C4-2B (cell line): ENCODE measurements at regions not wholly inside any gene's neighbourhood (a gene's known extent, or its start where the extent isn't known, plus 50 kb on each side); places are given as distances from the start of the nearest gene placed in this dataset.

Source experiments
- ZFX ChIP-seq: fragments of 450-650 bp; IDR thresholded peaks from 2 replicates; pipeline ENCODE4 v1.6.1; 2017
- TF ChIP-seq, protein P1 (sequence below): fragments of 450-650 bp; conservative IDR thresholded peaks from 2 replicates; pipeline ENCODE4 v1.5.1; 2017; ENCODE audit warnings: mild to moderate bottlenecking

- TF ChIP-seq, protein P1, sequence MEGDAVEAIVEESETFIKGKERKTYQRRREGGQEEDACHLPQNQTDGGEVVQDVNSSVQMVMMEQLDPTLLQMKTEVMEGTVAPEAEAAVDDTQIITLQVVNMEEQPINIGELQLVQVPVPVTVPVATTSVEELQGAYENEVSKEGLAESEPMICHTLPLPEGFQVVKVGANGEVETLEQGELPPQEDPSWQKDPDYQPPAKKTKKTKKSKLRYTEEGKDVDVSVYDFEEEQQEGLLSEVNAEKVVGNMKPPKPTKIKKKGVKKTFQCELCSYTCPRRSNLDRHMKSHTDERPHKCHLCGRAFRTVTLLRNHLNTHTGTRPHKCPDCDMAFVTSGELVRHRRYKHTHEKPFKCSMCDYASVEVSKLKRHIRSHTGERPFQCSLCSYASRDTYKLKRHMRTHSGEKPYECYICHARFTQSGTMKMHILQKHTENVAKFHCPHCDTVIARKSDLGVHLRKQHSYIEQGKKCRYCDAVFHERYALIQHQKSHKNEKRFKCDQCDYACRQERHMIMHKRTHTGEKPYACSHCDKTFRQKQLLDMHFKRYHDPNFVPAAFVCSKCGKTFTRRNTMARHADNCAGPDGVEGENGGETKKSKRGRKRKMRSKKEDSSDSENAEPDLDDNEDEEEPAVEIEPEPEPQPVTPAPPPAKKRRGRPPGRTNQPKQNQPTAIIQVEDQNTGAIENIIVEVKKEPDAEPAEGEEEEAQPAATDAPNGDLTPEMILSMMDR = no peak
- no peak for TF ChIP-seq ZFX
Observed at GRCh38 chr2:53209679-53210458, 557.7 kb upstream of the CHAC2 start.
